ENCODE measurements at regions not wholly inside any gene's neighbourhood (a gene's known extent, or its start where the extent isn't known, plus 50 kb on each side); places are given as distances from the start of the nearest gene placed in this dataset.
A peak's percentile ranks its signal among the peaks of the same experiment; 100 is the strongest.

- in situ Hi-C loops (cut with HindIII; ENCODE audit: low pct_ligation_motif_present, low sequenced_read_pairs) = no loop called here
These were observed 73.3 kb upstream of the RAB40AL start for GRCh38 chrX:102863735-102864134.

GRCh38 chrX:102866981-102867656, 70.0 kb upstream of the RAB40AL start:
- no peak overlapping the region for H3K27ac ChIP-seq
- no peak for DNase-seq
- H3K4me3 ChIP-seq (ENCODE audit: low read depth, low read length) = no peak overlapping the region
- no peaks in the 10 kb centered on the region for H3K36me3 ChIP-seq (replicated peaks)
- TF ChIP-seq CTCF (IDR thresholded peaks at IDR 0.05; ENCODE audit: low read depth, low read length, missing control alignments) = no peak
- in situ Hi-C loops (cut with HindIII; ENCODE audit: low pct_ligation_motif_present, low sequenced_read_pairs) = no loop called here
- no peaks in the 10 kb centered on the region for H3K27me3 ChIP-seq (replicated peaks)

More at GRCh38 chrX:102863735-102864134, 73.3 kb upstream of the RAB40AL start:
- peak; percentile 80 for DNase-seq
- H3K36me3 ChIP-seq (replicated peaks) = no peaks in the 10 kb centered on the region
- TF ChIP-seq CTCF (IDR thresholded peaks at IDR 0.05; ENCODE audit: low read depth, low read length, missing control alignments) = peak; percentile 83
- no peak overlapping the region for H3K4me3 ChIP-seq (ENCODE audit: low read depth, low read length)
- H3K27ac ChIP-seq = no peak overlapping the region
- H3K27me3 ChIP-seq (replicated peaks) = no peaks in the 10 kb centered on the region

GRCh38 chrX:102883491-102883890, 53.6 kb upstream of the RAB40AL start:
- TF ChIP-seq CTCF (IDR thresholded peaks at IDR 0.05; ENCODE audit: low read depth, low read length, missing control alignments) = no peak
- Histone ChIP-seq H3K27me3 (replicated peaks) (no peaks in the 10 kb centered on the region), H3K27ac (no peak overlapping the region), H3K4me3 (ENCODE audit: low read depth, low read length) (no peak overlapping the region), H3K36me3 (replicated peaks) (no peaks in the 10 kb centered on the region)
- in situ Hi-C loops (cut with HindIII; ENCODE audit: low pct_ligation_motif_present, low sequenced_read_pairs) = no loop called here
- no peak for DNase-seq

All from brain microvascular endothelial cell (primary cell).